SU-DHL-6 (cell line): ENCODE measurements at regions not wholly inside any gene's neighbourhood (a gene's known extent, or its start where the extent isn't known, plus 50 kb on each side); places are given as distances from the start of the nearest gene placed in this dataset.

Experiments used
- EZH2phosphoT487 ChIP-seq: fragments of 200-600 bp; sonication (generic), shearing (Covaris generic); conservative IDR thresholded peaks from 2 replicates; pipeline ENCODE4 v1.6.1; 2018; ENCODE audit warnings: mild to moderate bottlenecking, antibody characterized with exemption, low read length, moderate library complexity, mixed read lengths
- TF ChIP-seq, protein P1 (sequence below): fragments of 200-600 bp; sonication (generic); IDR thresholded peaks from one replicate; pipeline ENCODE4 v1.5.1; 2017; ENCODE audit warnings: antibody characterized with exemption, mild to moderate bottlenecking, low read length, moderate library complexity; ENCODE audit not compliant: insufficient read depth, poor library complexity, severe bottlenecking

DNA sequence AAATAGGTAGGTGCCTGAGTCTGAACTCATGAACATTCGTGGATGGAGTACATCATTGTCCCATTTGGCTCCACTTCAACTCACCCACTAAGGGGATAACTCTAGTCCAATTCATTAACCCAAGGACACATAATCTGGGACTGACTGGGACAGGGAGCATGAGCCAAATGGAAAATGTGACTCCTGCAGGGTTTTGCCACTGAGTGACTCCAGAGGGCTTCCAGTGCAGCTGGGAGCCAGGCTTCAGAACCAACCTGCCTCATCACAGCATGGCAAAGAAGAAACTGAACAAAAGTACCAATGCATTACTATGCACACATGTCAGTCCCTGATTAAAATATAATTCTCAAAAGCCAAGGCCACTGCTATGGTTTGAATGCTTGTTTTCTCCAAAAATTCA is 159.7 kb upstream of the SNX2 start:
- TF ChIP-seq, protein P1, sequence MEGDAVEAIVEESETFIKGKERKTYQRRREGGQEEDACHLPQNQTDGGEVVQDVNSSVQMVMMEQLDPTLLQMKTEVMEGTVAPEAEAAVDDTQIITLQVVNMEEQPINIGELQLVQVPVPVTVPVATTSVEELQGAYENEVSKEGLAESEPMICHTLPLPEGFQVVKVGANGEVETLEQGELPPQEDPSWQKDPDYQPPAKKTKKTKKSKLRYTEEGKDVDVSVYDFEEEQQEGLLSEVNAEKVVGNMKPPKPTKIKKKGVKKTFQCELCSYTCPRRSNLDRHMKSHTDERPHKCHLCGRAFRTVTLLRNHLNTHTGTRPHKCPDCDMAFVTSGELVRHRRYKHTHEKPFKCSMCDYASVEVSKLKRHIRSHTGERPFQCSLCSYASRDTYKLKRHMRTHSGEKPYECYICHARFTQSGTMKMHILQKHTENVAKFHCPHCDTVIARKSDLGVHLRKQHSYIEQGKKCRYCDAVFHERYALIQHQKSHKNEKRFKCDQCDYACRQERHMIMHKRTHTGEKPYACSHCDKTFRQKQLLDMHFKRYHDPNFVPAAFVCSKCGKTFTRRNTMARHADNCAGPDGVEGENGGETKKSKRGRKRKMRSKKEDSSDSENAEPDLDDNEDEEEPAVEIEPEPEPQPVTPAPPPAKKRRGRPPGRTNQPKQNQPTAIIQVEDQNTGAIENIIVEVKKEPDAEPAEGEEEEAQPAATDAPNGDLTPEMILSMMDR, result no peak
- no peak for TF ChIP-seq EZH2phosphoT487
